H9 (cell line): ENCODE measurements at regions not wholly inside any gene's neighbourhood (a gene's known extent, or its start where the extent isn't known, plus 50 kb on each side); places are given as distances from the start of the nearest gene placed in this dataset.

Experiments used
- DNase-seq: peaks from one replicate; pipeline ENCODE4 v3.0.0-alpha.2; 2017
- H2AFZ ChIP-seq: one replicate; pipeline ENCODE4 v1.6.1; 2013; ENCODE audit warnings: mild to moderate bottlenecking, low read length, control low read depth, moderate library complexity
- H2AK5ac ChIP-seq: 2 replicates; pipeline ENCODE4 v1.6.1; 2013; ENCODE audit warnings: low read length, control low read depth, mixed read lengths; ENCODE audit not compliant: insufficient read length
- H2BK120ac ChIP-seq: one replicate; pipeline ENCODE4 v1.6.1; 2013; ENCODE audit warnings: low read depth, mild to moderate bottlenecking, low read length, control low read depth, inconsistent platforms; ENCODE audit not compliant: poor library complexity, severe bottlenecking
- H2BK12ac ChIP-seq: 2 replicates; pipeline ENCODE4 v1.6.1; 2013; ENCODE audit warnings: low read length, control low read depth, mixed read lengths, low read depth; ENCODE audit not compliant: insufficient read length
- H2BK15ac ChIP-seq: 2 replicates; pipeline ENCODE4 v1.6.1; 2013; ENCODE audit warnings: low read depth, low read length, control low read depth
- H2BK20ac ChIP-seq: one replicate; pipeline ENCODE4 v1.6.1; 2013; ENCODE audit warnings: low read depth, mild to moderate bottlenecking, low read length, control low read depth, inconsistent platforms; ENCODE audit not compliant: poor library complexity, severe bottlenecking
- H2BK5ac ChIP-seq: 2 replicates; pipeline ENCODE4 v1.6.1; 2013; ENCODE audit warnings: low read length, control low read depth, mixed read lengths; ENCODE audit not compliant: insufficient read length
- H3K14ac ChIP-seq: 2 replicates; pipeline ENCODE4 v1.6.1; 2013; ENCODE audit warnings: low read length, control low read depth; ENCODE audit not compliant: insufficient read depth
- H3K18ac ChIP-seq: 2 replicates; pipeline ENCODE4 v1.6.1; 2013; ENCODE audit warnings: low read depth, mild to moderate bottlenecking, mixed read lengths, low read length, control low read depth; ENCODE audit not compliant: insufficient read length
- H3K23ac ChIP-seq: 2 replicates; pipeline ENCODE4 v1.6.1; 2013; ENCODE audit warnings: low read length, control low read depth, mixed read lengths, low read depth; ENCODE audit not compliant: insufficient read length
- H3K23me2 ChIP-seq: 2 replicates; pipeline ENCODE4 v1.6.1; 2013; ENCODE audit warnings: low read depth, mild to moderate bottlenecking, mixed read lengths, low read length, control low read depth; ENCODE audit not compliant: insufficient read length, poor library complexity, severe bottlenecking
- H3K27ac ChIP-seq: 2 replicates; pipeline ENCODE4 v1.5.1; 2013; ENCODE audit warnings: low read length, control low read depth, mixed read lengths, low read depth; ENCODE audit not compliant: insufficient read length
- H3K27me3 ChIP-seq: 2 replicates; pipeline ENCODE4 v1.6.1; 2013; ENCODE audit warnings: low read length, control low read depth, inconsistent platforms; ENCODE audit not compliant: insufficient read depth
- H3K4ac ChIP-seq: 2 replicates; pipeline ENCODE4 v1.6.1; 2013; ENCODE audit warnings: low read depth, mild to moderate bottlenecking, control low read depth, inconsistent platforms, low read length, moderate library complexity
- H3K4me1 ChIP-seq: 2 replicates; pipeline ENCODE4 v1.6.1; 2013; ENCODE audit warnings: low read length, control low read depth, inconsistent platforms; ENCODE audit not compliant: insufficient read depth
- H3K4me2 ChIP-seq: 2 replicates; pipeline ENCODE4 v1.6.1; 2013; ENCODE audit warnings: low read length, control low read depth, mixed read lengths; ENCODE audit not compliant: insufficient read length, insufficient read depth
- H3K56ac ChIP-seq: 2 replicates; pipeline ENCODE4 v1.6.1; 2013; ENCODE audit warnings: low read depth, mild to moderate bottlenecking, mixed read lengths, low read length, control low read depth; ENCODE audit not compliant: insufficient read length
- H3K79me1 ChIP-seq: 2 replicates; pipeline ENCODE4 v1.6.1; 2013; ENCODE audit warnings: low read depth, mild to moderate bottlenecking, moderate library complexity, low read length, control low read depth, inconsistent platforms; ENCODE audit not compliant: insufficient read depth, poor library complexity, severe bottlenecking
- H3K79me2 ChIP-seq: 2 replicates; pipeline ENCODE4 v1.6.1; 2013; ENCODE audit warnings: low read length, control low read depth, inconsistent platforms; ENCODE audit not compliant: insufficient read depth
- H3K9ac ChIP-seq: 2 replicates; pipeline ENCODE4 v1.6.1; 2013; ENCODE audit warnings: low read length, control low read depth, mixed read lengths; ENCODE audit not compliant: insufficient read length; ENCODE audit errors: extremely low read depth
- H3K9me3 ChIP-seq: one replicate; pipeline ENCODE4 v1.6.1; 2013; ENCODE audit warnings: low read depth, low read length, inconsistent platforms; ENCODE audit not compliant: control insufficient read depth
- H3T11ph ChIP-seq: one replicate; pipeline ENCODE4 v1.6.1; 2013; ENCODE audit warnings: mild to moderate bottlenecking, low read length, control low read depth, inconsistent platforms
- H4K20me1 ChIP-seq: one replicate; pipeline ENCODE4 v1.6.1; 2013; ENCODE audit not compliant: control insufficient read depth, insufficient read length, insufficient read depth
- H4K5ac ChIP-seq: 2 replicates; pipeline ENCODE4 v1.6.1; 2013; ENCODE audit warnings: low read depth, mild to moderate bottlenecking, mixed read lengths, low read length, control low read depth; ENCODE audit not compliant: insufficient read length
- H4K8ac ChIP-seq: replicated peaks from 2 replicates; pipeline ENCODE4 v1.6.1; 2013; ENCODE audit warnings: low read length, control low read depth, mixed read lengths, low read depth; ENCODE audit not compliant: insufficient read length
- H4K91ac ChIP-seq: 2 replicates; pipeline ENCODE4 v1.6.1; 2013; ENCODE audit warnings: low read depth, mild to moderate bottlenecking, moderate library complexity, mixed read lengths, low read length, control low read depth; ENCODE audit not compliant: insufficient read length
- H3K27ac Mint-ChIP-seq, 3 experiments: 2 replicates in 2 of 3; 3 replicates in 1 of 3; pipeline ENCODE4 v1.8.0; 2020 to 2021; ENCODE audit warnings: mixed read lengths in 3 of 3, mild to moderate bottlenecking in 1 of 3, moderate library complexity in 1 of 3
- H3K27me3 Mint-ChIP-seq: 2 replicates; pipeline ENCODE4 v1.8.0; 2021; ENCODE audit warnings: low read depth, mild to moderate bottlenecking, moderate library complexity, mixed read lengths
- H3K36me3 Mint-ChIP-seq, 3 experiments: 2 replicates in 2 of 3; 3 replicates in 1 of 3; pipeline ENCODE4 v1.8.0; 2020 to 2021; ENCODE audit warnings: low read depth in 3 of 3, mixed read lengths in 3 of 3; ENCODE audit not compliant: insufficient read depth in 1 of 3
- H3K4me1 Mint-ChIP-seq, 2 experiments: 2 replicates each; pipeline ENCODE4 v1.8.0; 2020; ENCODE audit warnings: mixed read lengths in 2 of 2
- H3K4me3 Mint-ChIP-seq, 2 experiments: 2 replicates in 1 of 2; 3 replicates in 1 of 2; pipeline ENCODE4 v1.8.0; 2020 to 2021; ENCODE audit warnings: mild to moderate bottlenecking in 2 of 2, mixed read lengths in 2 of 2, moderate library complexity in 1 of 2
- H3K9me3 Mint-ChIP-seq, 2 experiments: 2 replicates in 1 of 2; 3 replicates in 1 of 2; pipeline ENCODE4 v1.8.0; 2020; ENCODE audit warnings: mild to moderate bottlenecking in 2 of 2, mixed read lengths in 2 of 2, moderate library complexity in 1 of 2
- WGBS: extraction: QIAGEN DNeasy Blood & Tissue Kit; methylation state at CpG from one replicate; pipeline ENCODE4 v1.1.7; 2013; ENCODE audit warnings: missing lambda C conversion rate, low lambda C conversion rate, mixed read lengths; ENCODE audit not compliant: insufficient read length; ENCODE audit errors: extremely low coverage; 5-methylcytosine and 5-hydroxymethylcytosine counted together
- TF ChIP-seq, protein P1 (sequence below): fragments of 200-600 bp; sonication (generic); conservative IDR thresholded peaks from 3 replicates; pipeline ENCODE4 v1.8.0; 2021; ENCODE audit warnings: antibody characterized with exemption, mild to moderate bottlenecking

DNA sequence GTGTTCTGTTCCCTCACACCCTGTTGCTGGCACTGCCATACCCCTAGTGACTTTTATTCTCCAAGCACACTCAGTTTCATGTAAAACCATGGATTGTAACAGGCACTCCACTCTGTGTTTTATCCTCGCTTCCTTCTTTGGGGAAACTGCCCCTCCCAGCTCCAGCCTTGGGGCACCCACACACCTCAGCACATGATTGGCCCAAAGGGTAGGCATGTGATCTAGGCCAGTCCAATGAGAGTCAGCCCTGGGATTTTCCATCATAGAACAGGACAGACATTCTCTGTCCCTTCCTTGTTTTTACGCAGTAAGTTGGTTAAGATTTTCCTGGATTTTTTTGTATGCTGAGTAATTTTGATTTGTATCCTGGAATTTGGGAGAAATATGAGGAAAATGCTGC is 115.4 kb downstream of the C16orf95 start:
- no peak for DNase-seq
- no peak overlapping the region for H3K14ac ChIP-seq
- H2BK5ac ChIP-seq, result no peak overlapping the region
- no peak overlapping the region for H2BK120ac ChIP-seq
- no peak overlapping the region for H3K56ac ChIP-seq
- H3K79me1 ChIP-seq, result no peaks in the 10 kb centered on the region
- no peak overlapping the region for H2BK15ac ChIP-seq
- H3K23ac ChIP-seq, result no peak overlapping the region
- H2AFZ ChIP-seq, result no peak overlapping the region
- Mint-ChIP-seq H3K4me1 (peaks cover 21 to 22% of the 10 kb centered on the region in 2 experiments), H3K4me3 (no peak overlapping the region), H3K9me3 (no peaks in the 10 kb centered on the region; a peak in 2 of 5 replicates), H3K27me3 (peaks cover 12% of the 10 kb centered on the region), H3K36me3 (no peaks in the 10 kb centered on the region), H3K27ac (no peak overlapping the region)
- no peaks in the 10 kb centered on the region for H3K27me3 ChIP-seq
- H3T11ph ChIP-seq, result no peak overlapping the region
- H4K8ac ChIP-seq, result no peak overlapping the region
- no peaks in the 10 kb centered on the region for H3K9me3 ChIP-seq
- H3K4ac ChIP-seq, result no peak overlapping the region
- no CpG with 5 or more reads among the region's 2 CpGs for WGBS
- no peak overlapping the region for H4K91ac ChIP-seq
- H2AK5ac ChIP-seq, result no peak overlapping the region
- TF ChIP-seq, protein P1, sequence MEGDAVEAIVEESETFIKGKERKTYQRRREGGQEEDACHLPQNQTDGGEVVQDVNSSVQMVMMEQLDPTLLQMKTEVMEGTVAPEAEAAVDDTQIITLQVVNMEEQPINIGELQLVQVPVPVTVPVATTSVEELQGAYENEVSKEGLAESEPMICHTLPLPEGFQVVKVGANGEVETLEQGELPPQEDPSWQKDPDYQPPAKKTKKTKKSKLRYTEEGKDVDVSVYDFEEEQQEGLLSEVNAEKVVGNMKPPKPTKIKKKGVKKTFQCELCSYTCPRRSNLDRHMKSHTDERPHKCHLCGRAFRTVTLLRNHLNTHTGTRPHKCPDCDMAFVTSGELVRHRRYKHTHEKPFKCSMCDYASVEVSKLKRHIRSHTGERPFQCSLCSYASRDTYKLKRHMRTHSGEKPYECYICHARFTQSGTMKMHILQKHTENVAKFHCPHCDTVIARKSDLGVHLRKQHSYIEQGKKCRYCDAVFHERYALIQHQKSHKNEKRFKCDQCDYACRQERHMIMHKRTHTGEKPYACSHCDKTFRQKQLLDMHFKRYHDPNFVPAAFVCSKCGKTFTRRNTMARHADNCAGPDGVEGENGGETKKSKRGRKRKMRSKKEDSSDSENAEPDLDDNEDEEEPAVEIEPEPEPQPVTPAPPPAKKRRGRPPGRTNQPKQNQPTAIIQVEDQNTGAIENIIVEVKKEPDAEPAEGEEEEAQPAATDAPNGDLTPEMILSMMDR, result no peak
- H3K9ac ChIP-seq, result no peak overlapping the region
- H4K20me1 ChIP-seq, result no peaks in the 10 kb centered on the region
- no peaks in the 10 kb centered on the region for H3K79me2 ChIP-seq
- no peaks in the 10 kb centered on the region for H3K4me1 ChIP-seq
- no peak overlapping the region for H3K18ac ChIP-seq
- H2BK20ac ChIP-seq, result no peak overlapping the region
- H3K27ac ChIP-seq, result no peak overlapping the region
- no peak overlapping the region for H2BK12ac ChIP-seq
- no peaks in the 10 kb centered on the region for H3K23me2 ChIP-seq
- H3K4me2 ChIP-seq, result no peak overlapping the region
- no peak overlapping the region for H4K5ac ChIP-seq
